HCT116 (cell line): ENCODE measurements at regions not wholly inside any gene's neighbourhood (a gene's known extent, or its start where the extent isn't known, plus 50 kb on each side); places are given as distances from the start of the nearest gene placed in this dataset.

ENCODE experiments used
- ATAC-seq: fragments of 200-7000 bp; cut with Tn5 transposase; 2 replicates; pipeline ENCODE4 v1.9.1; 2020; ENCODE audit warnings: mild to moderate bottlenecking, moderate library complexity
- BruUV-seq: library from RNA; stranded (reverse); fragments of 400-500 nt; replicated peaks from 2 replicates; lab custom pipeline; 2021; lab: Mats Ljungman, UMichigan
- CTCF ChIA-PET: fragments of 300-600 bp; sonication (Branson Sonifier 250); formaldehyde crosslinking; loops from one replicate; lab custom pipeline; 2021; ENCODE audit warnings: antibody characterized with exemption; lab: Charles Lee
- POLR2A ChIA-PET: fragments of 300-600, 350-600 bp; sonication (Branson Sonifier 250); formaldehyde crosslinking; loops from one replicate; lab custom pipeline; 2021; ENCODE audit warnings: antibody characterized with exemption; lab: Charles Lee
- RAD21 ChIA-PET, 2 experiments: fragments of 300-600 bp; sonication (Branson Sonifier 250); formaldehyde crosslinking; loops; one replicate each; lab custom pipeline; 2023; ENCODE audit warnings: low total read pairs in 2 of 2; ENCODE audit not compliant: uncharacterized antibody in 2 of 2, unreplicated experiment in 2 of 2, low non-redundant PET in 1 of 2; lab: Charles Lee
- DNase-seq: peaks from one replicate; pipeline ENCODE4 v3.0.0-alpha.2; 2010; ENCODE audit warnings: low read depth, low spot score
- H2AFZ ChIP-seq: fragments of 200-600 bp; shearing (Covaris generic), sonication (generic); 2 replicates; pipeline ENCODE4 v1.6.1; 2017; ENCODE audit warnings: low read depth, mixed run types, mixed read lengths, antibody characterized with exemption, low read length; ENCODE audit not compliant: poor library complexity, severe bottlenecking
- H3K27ac ChIP-seq: 2 replicates; pipeline ENCODE4 v1.5.1; 2012; ENCODE audit warnings: low read depth, low read length
- H3K27me3 ChIP-seq: fragments of 200-600 bp; sonication (generic); 2 replicates; pipeline ENCODE4 v1.6.1; 2016; ENCODE audit warnings: mixed run types, low read length, mixed read lengths; ENCODE audit not compliant: insufficient read depth
- H3K36me3 ChIP-seq, 2 experiments: fragments of 200-500 bp in 1 of 2; fragments of 200-600 bp in 1 of 2; sonication (Bioruptor generic) in 1 of 2; sonication (generic) in 1 of 2; 2 replicates each; pipeline versions ENCODE4 v1.5.1 to v1.6.1; 2014 to 2016; ENCODE audit warnings: low read length in 2 of 2, inconsistent platforms in 1 of 2, mixed read lengths in 1 of 2, mixed run types in 1 of 2; ENCODE audit not compliant: insufficient read depth in 2 of 2, control insufficient read depth in 1 of 2
- H3K4me1 ChIP-seq, 2 experiments: fragments of 200-600 bp in 1 of 2; sonication (generic) in 1 of 2; 2 replicates each; pipeline versions ENCODE4 v1.5.1 to v1.6.1; 2012 to 2017; ENCODE audit warnings: low read length in 2 of 2, inconsistent platforms in 1 of 2, mild to moderate bottlenecking in 1 of 2, mixed read lengths in 1 of 2, mixed run types in 1 of 2, moderate library complexity in 1 of 2; ENCODE audit not compliant: insufficient read depth in 2 of 2, control insufficient read depth in 1 of 2
- H3K4me2 ChIP-seq: fragments of 200-600 bp; sonication (generic); 2 replicates; pipeline ENCODE4 v1.6.1; 2017; ENCODE audit warnings: mixed run types, low read length, mixed read lengths
- H3K4me3 ChIP-seq, 2 experiments: fragments of 200-600 bp in 1 of 2; sonication (generic) in 1 of 2; replicated peaks in 1 of 2; 2 replicates each; pipeline ENCODE4 v1.5.1; 2011 to 2016; ENCODE audit warnings: low read length in 2 of 2, control low read depth in 1 of 2, low read depth in 1 of 2, mild to moderate bottlenecking in 1 of 2, mixed read lengths in 1 of 2, mixed run types in 1 of 2
- H3K79me2 ChIP-seq: fragments of 200-600 bp; sonication (generic); 2 replicates; pipeline ENCODE4 v1.6.1; 2017; ENCODE audit warnings: mild to moderate bottlenecking, mixed run types, low read length, moderate library complexity, mixed read lengths; ENCODE audit not compliant: insufficient read depth
- H3K9ac ChIP-seq: fragments of 200-600 bp; sonication (generic); 2 replicates; pipeline ENCODE4 v1.6.1; 2016; ENCODE audit warnings: low read length, mixed read lengths
- H3K9me2 ChIP-seq: fragments of 200-600 bp; sonication (generic), shearing (Covaris generic); 2 replicates; pipeline ENCODE4 v1.6.1; 2017; ENCODE audit warnings: mixed run types, mild to moderate bottlenecking, moderate library complexity; ENCODE audit not compliant: insufficient read depth
- H3K9me3 ChIP-seq, 2 experiments: fragments of 200-500 bp in 1 of 2; fragments of 200-600 bp in 1 of 2; sonication (Bioruptor generic) in 1 of 2; sonication (generic) in 1 of 2; 2 replicates each; pipeline ENCODE4 v1.6.1; 2014 to 2017; ENCODE audit warnings: low read length in 2 of 2, mixed read lengths in 2 of 2, inconsistent platforms in 1 of 2, low read depth in 1 of 2, mild to moderate bottlenecking in 1 of 2, mixed run types in 1 of 2, moderate library complexity in 1 of 2; ENCODE audit not compliant: control insufficient read depth in 1 of 2, insufficient read depth in 1 of 2
- H4K20me1 ChIP-seq: fragments of 200-600 bp; sonication (generic), shearing (Covaris generic); 2 replicates; pipeline ENCODE4 v1.6.1; 2017; ENCODE audit warnings: mixed run types, mild to moderate bottlenecking, moderate library complexity; ENCODE audit not compliant: insufficient read depth
- CEBPB ChIP-seq: IDR thresholded peaks from 2 replicates; pipeline ENCODE4 v1.6.1; 2012; ENCODE audit warnings: low read depth
- CTCF ChIP-seq, 3 experiments: fragments of 200-600 bp in 1 of 3; sonication (generic) in 1 of 3; IDR thresholded peaks in 2 of 3; conservative IDR thresholded peaks in 1 of 3; 2 replicates each; pipeline ENCODE4 v1.5.1; 2012 to 2017; ENCODE audit warnings: low read depth in 2 of 3, low read length in 2 of 3, antibody characterized with exemption in 1 of 3, borderline replicate concordance in 1 of 3, control low read depth in 1 of 3, mild to moderate bottlenecking in 1 of 3, mixed read lengths in 1 of 3, mixed run types in 1 of 3, moderate library complexity in 1 of 3; ENCODE audit not compliant: insufficient read depth in 1 of 3
- EGR1 ChIP-seq: IDR thresholded peaks from 2 replicates; pipeline ENCODE4 v1.6.1; 2012; ENCODE audit warnings: low read depth
- ELF1 ChIP-seq: IDR thresholded peaks from 2 replicates; pipeline ENCODE4 v1.6.1; 2012; ENCODE audit warnings: low read depth, borderline replicate concordance
- EZH2 ChIP-seq: fragments of 200-600 bp; sonication (generic); IDR thresholded peaks from 2 replicates; pipeline ENCODE4 v1.6.1; 2017; ENCODE audit warnings: antibody characterized with exemption, mixed run types
- EZH2phosphoT487 ChIP-seq: fragments of 200-600 bp; IDR thresholded peaks from 2 replicates; pipeline ENCODE4 v1.6.1; 2018; ENCODE audit warnings: antibody characterized with exemption, borderline replicate concordance
- FOSL1 ChIP-seq: IDR thresholded peaks from 2 replicates; pipeline ENCODE4 v1.6.1; 2012; ENCODE audit warnings: low read depth
- MAX ChIP-seq: IDR thresholded peaks from 2 replicates; pipeline ENCODE4 v1.6.1; 2012
- POLR2A ChIP-seq: IDR thresholded peaks from 2 replicates; pipeline ENCODE4 v1.7.0; 2011; ENCODE audit warnings: borderline replicate concordance; ENCODE audit not compliant: insufficient read depth, insufficient read length; ENCODE audit errors: extremely low read depth
- POLR2AphosphoS5 ChIP-seq: IDR thresholded peaks from 2 replicates; pipeline ENCODE4 v1.6.1; 2011; ENCODE audit warnings: mild to moderate bottlenecking, low read depth, low read length, moderate library complexity
- RAD21 ChIP-seq: IDR thresholded peaks from 2 replicates; pipeline ENCODE4 v1.6.1; 2012; ENCODE audit warnings: low read depth, mild to moderate bottlenecking
- YY1 ChIP-seq: IDR thresholded peaks from 2 replicates; pipeline ENCODE4 v1.6.1; 2011; ENCODE audit warnings: low read length, low read depth, moderate library complexity, mild to moderate bottlenecking; ENCODE audit not compliant: insufficient replicate concordance; ENCODE audit errors: extremely low read depth
- ZFX ChIP-seq: fragments of 450-650 bp; IDR thresholded peaks from 2 replicates; pipeline ENCODE4 v1.6.1; 2017
- ZNF274 ChIP-seq: fragments of 200-500 bp; sonication (Bioruptor generic); IDR thresholded peaks from 2 replicates; pipeline ENCODE4 v1.6.1; 2014; ENCODE audit warnings: mild to moderate bottlenecking, low read depth, low read length, inconsistent platforms
- intact Hi-C: fragments of 100-400 bp; cut with micrococcal nuclease; formaldehyde crosslinking; loops from 2 replicates; pipeline ENCODE4 v1.10.0; 2022

- Histone ChIP-seq H2AFZ (no peak overlapping the region), H3K9ac (no peak overlapping the region), H3K4me1 (no peaks in the 10 kb centered on the region), H4K20me1 (no peaks in the 10 kb centered on the region)
- CTCF ChIA-PET, result interaction anchor here (1.1 to 1.5 kb wide), 2 partner anchors 12 to 329 kb away, joined by 3 to 5 read pairs; no protein-coding TSS in a partner anchor
- TF ChIP-seq EZH2 (no peak), POLR2AphosphoS5 (no peak), RAD21 (no peak), POLR2A (no peak), EGR1 (no peak), CEBPB (no peak), ZFX (no peak), EZH2phosphoT487 (no peak)
- TF ChIP-seq, all 23 proteins: peak for 0
- ChIA-PET RAD21 (no interaction called here), POLR2A (no interaction called here)
- DNase-seq (no peak), ATAC-seq (no peak)
- no peaks in the 10 kb centered on the region for H3K9me3 ChIP-seq
- no peaks in the 10 kb centered on the region for H3K36me3 ChIP-seq
- no peaks in the 10 kb centered on the region for H3K9me2 ChIP-seq
- H3K4me3 ChIP-seq, result no peak overlapping the region
- no peaks in the 10 kb centered on the region for H3K27me3 ChIP-seq
- H3K4me2 ChIP-seq, result no peak overlapping the region
- no peaks in the 10 kb centered on the region for H3K79me2 ChIP-seq
- no peak overlapping the region for H3K27ac ChIP-seq
- intact Hi-C loops, result no loop called here
- BruUV-seq, result no TSS peak
Measured at GRCh38 chr13:30100226-30100625, 207.1 kb downstream of the KATNAL1 start.

GRCh38 chr13:30097701-30098100, 209.7 kb downstream of the KATNAL1 start:
- DNase-seq (no peak), ATAC-seq (no peak)
- no peak overlapping the region for H3K27ac ChIP-seq
- H3K9me3 ChIP-seq, result no peaks in the 10 kb centered on the region
- ChIA-PET CTCF (no interaction called here), POLR2A (no interaction called here), RAD21 (no interaction called here)
- intact Hi-C loops, result no loop called here
- no peaks in the 10 kb centered on the region for H3K4me1 ChIP-seq
- H3K9ac ChIP-seq, result no peak overlapping the region
- H3K4me2 ChIP-seq, result no peak overlapping the region
- H3K36me3 ChIP-seq, result no peaks in the 10 kb centered on the region
- TF ChIP-seq MAX, result no peak
- no peak for TF ChIP-seq EZH2phosphoT487
- no peak for TF ChIP-seq CEBPB
- TF ChIP-seq FOSL1, result no peak
- no peak for TF ChIP-seq RAD21
- TF ChIP-seq POLR2AphosphoS5, result no peak
- TF ChIP-seq YY1, result no peak
- no peak for TF ChIP-seq CTCF (IDR thresholded peaks at IDR 0.05 in 2 of 3, conservative IDR thresholded peaks at IDR 0.05 in 1 of 3; ENCODE audit: borderline replicate concordance in 1 of 3, insufficient read depth in 1 of 3, low read depth in 2 of 3, low read length in 2 of 3)
- no peak for TF ChIP-seq ZNF274
- no peak for TF ChIP-seq ELF1
- H3K4me3 ChIP-seq, result no peak overlapping the region
- H3K9me2 ChIP-seq, result no peaks in the 10 kb centered on the region
- no peaks in the 10 kb centered on the region for H3K27me3 ChIP-seq
- no peaks in the 10 kb centered on the region for H4K20me1 ChIP-seq
- no peaks in the 10 kb centered on the region for H3K79me2 ChIP-seq
- no TSS peak for BruUV-seq
- H2AFZ ChIP-seq, result no peak overlapping the region
